H9 (cell line): ENCODE measurements at regions not wholly inside any gene's neighbourhood (a gene's known extent, or its start where the extent isn't known, plus 50 kb on each side); places are given as distances from the start of the nearest gene placed in this dataset.

Experiments used
- DNase-seq: peaks from one replicate; pipeline ENCODE4 v3.0.0-alpha.2; 2017
- H2AFZ ChIP-seq: one replicate; pipeline ENCODE4 v1.6.1; 2013; ENCODE audit warnings: mild to moderate bottlenecking, low read length, control low read depth, moderate library complexity
- H2AK5ac ChIP-seq: 2 replicates; pipeline ENCODE4 v1.6.1; 2013; ENCODE audit warnings: low read length, control low read depth, mixed read lengths; ENCODE audit not compliant: insufficient read length
- H2BK120ac ChIP-seq: one replicate; pipeline ENCODE4 v1.6.1; 2013; ENCODE audit warnings: low read depth, mild to moderate bottlenecking, low read length, control low read depth, inconsistent platforms; ENCODE audit not compliant: poor library complexity, severe bottlenecking
- H2BK12ac ChIP-seq: 2 replicates; pipeline ENCODE4 v1.6.1; 2013; ENCODE audit warnings: low read length, control low read depth, mixed read lengths, low read depth; ENCODE audit not compliant: insufficient read length
- H2BK15ac ChIP-seq: 2 replicates; pipeline ENCODE4 v1.6.1; 2013; ENCODE audit warnings: low read depth, low read length, control low read depth
- H2BK20ac ChIP-seq: one replicate; pipeline ENCODE4 v1.6.1; 2013; ENCODE audit warnings: low read depth, mild to moderate bottlenecking, low read length, control low read depth, inconsistent platforms; ENCODE audit not compliant: poor library complexity, severe bottlenecking
- H2BK5ac ChIP-seq: 2 replicates; pipeline ENCODE4 v1.6.1; 2013; ENCODE audit warnings: low read length, control low read depth, mixed read lengths; ENCODE audit not compliant: insufficient read length
- H3K14ac ChIP-seq: 2 replicates; pipeline ENCODE4 v1.6.1; 2013; ENCODE audit warnings: low read length, control low read depth; ENCODE audit not compliant: insufficient read depth
- H3K18ac ChIP-seq: 2 replicates; pipeline ENCODE4 v1.6.1; 2013; ENCODE audit warnings: low read depth, mild to moderate bottlenecking, mixed read lengths, low read length, control low read depth; ENCODE audit not compliant: insufficient read length
- H3K23ac ChIP-seq: 2 replicates; pipeline ENCODE4 v1.6.1; 2013; ENCODE audit warnings: low read length, control low read depth, mixed read lengths, low read depth; ENCODE audit not compliant: insufficient read length
- H3K23me2 ChIP-seq: 2 replicates; pipeline ENCODE4 v1.6.1; 2013; ENCODE audit warnings: low read depth, mild to moderate bottlenecking, mixed read lengths, low read length, control low read depth; ENCODE audit not compliant: insufficient read length, poor library complexity, severe bottlenecking
- H3K27ac ChIP-seq: 2 replicates; pipeline ENCODE4 v1.5.1; 2013; ENCODE audit warnings: low read length, control low read depth, mixed read lengths, low read depth; ENCODE audit not compliant: insufficient read length
- H3K27me3 ChIP-seq: 2 replicates; pipeline ENCODE4 v1.6.1; 2013; ENCODE audit warnings: low read length, control low read depth, inconsistent platforms; ENCODE audit not compliant: insufficient read depth
- H3K4ac ChIP-seq: 2 replicates; pipeline ENCODE4 v1.6.1; 2013; ENCODE audit warnings: low read depth, mild to moderate bottlenecking, control low read depth, inconsistent platforms, low read length, moderate library complexity
- H3K4me1 ChIP-seq: 2 replicates; pipeline ENCODE4 v1.6.1; 2013; ENCODE audit warnings: low read length, control low read depth, inconsistent platforms; ENCODE audit not compliant: insufficient read depth
- H3K4me2 ChIP-seq: 2 replicates; pipeline ENCODE4 v1.6.1; 2013; ENCODE audit warnings: low read length, control low read depth, mixed read lengths; ENCODE audit not compliant: insufficient read length, insufficient read depth
- H3K56ac ChIP-seq: 2 replicates; pipeline ENCODE4 v1.6.1; 2013; ENCODE audit warnings: low read depth, mild to moderate bottlenecking, mixed read lengths, low read length, control low read depth; ENCODE audit not compliant: insufficient read length
- H3K79me1 ChIP-seq: 2 replicates; pipeline ENCODE4 v1.6.1; 2013; ENCODE audit warnings: low read depth, mild to moderate bottlenecking, moderate library complexity, low read length, control low read depth, inconsistent platforms; ENCODE audit not compliant: insufficient read depth, poor library complexity, severe bottlenecking
- H3K79me2 ChIP-seq: 2 replicates; pipeline ENCODE4 v1.6.1; 2013; ENCODE audit warnings: low read length, control low read depth, inconsistent platforms; ENCODE audit not compliant: insufficient read depth
- H3K9ac ChIP-seq: 2 replicates; pipeline ENCODE4 v1.6.1; 2013; ENCODE audit warnings: low read length, control low read depth, mixed read lengths; ENCODE audit not compliant: insufficient read length; ENCODE audit errors: extremely low read depth
- H3K9me3 ChIP-seq: one replicate; pipeline ENCODE4 v1.6.1; 2013; ENCODE audit warnings: low read depth, low read length, inconsistent platforms; ENCODE audit not compliant: control insufficient read depth
- H3T11ph ChIP-seq: one replicate; pipeline ENCODE4 v1.6.1; 2013; ENCODE audit warnings: mild to moderate bottlenecking, low read length, control low read depth, inconsistent platforms
- H4K20me1 ChIP-seq: one replicate; pipeline ENCODE4 v1.6.1; 2013; ENCODE audit not compliant: control insufficient read depth, insufficient read length, insufficient read depth
- H4K5ac ChIP-seq: 2 replicates; pipeline ENCODE4 v1.6.1; 2013; ENCODE audit warnings: low read depth, mild to moderate bottlenecking, mixed read lengths, low read length, control low read depth; ENCODE audit not compliant: insufficient read length
- H4K8ac ChIP-seq: replicated peaks from 2 replicates; pipeline ENCODE4 v1.6.1; 2013; ENCODE audit warnings: low read length, control low read depth, mixed read lengths, low read depth; ENCODE audit not compliant: insufficient read length
- H4K91ac ChIP-seq: 2 replicates; pipeline ENCODE4 v1.6.1; 2013; ENCODE audit warnings: low read depth, mild to moderate bottlenecking, moderate library complexity, mixed read lengths, low read length, control low read depth; ENCODE audit not compliant: insufficient read length
- H3K27ac Mint-ChIP-seq, 3 experiments: 2 replicates in 2 of 3; 3 replicates in 1 of 3; pipeline ENCODE4 v1.8.0; 2020 to 2021; ENCODE audit warnings: mixed read lengths in 3 of 3, mild to moderate bottlenecking in 1 of 3, moderate library complexity in 1 of 3
- H3K27me3 Mint-ChIP-seq: 2 replicates; pipeline ENCODE4 v1.8.0; 2021; ENCODE audit warnings: low read depth, mild to moderate bottlenecking, moderate library complexity, mixed read lengths
- H3K36me3 Mint-ChIP-seq, 3 experiments: 2 replicates in 2 of 3; 3 replicates in 1 of 3; pipeline ENCODE4 v1.8.0; 2020 to 2021; ENCODE audit warnings: low read depth in 3 of 3, mixed read lengths in 3 of 3; ENCODE audit not compliant: insufficient read depth in 1 of 3
- H3K4me1 Mint-ChIP-seq, 2 experiments: 2 replicates each; pipeline ENCODE4 v1.8.0; 2020; ENCODE audit warnings: mixed read lengths in 2 of 2
- H3K4me3 Mint-ChIP-seq, 2 experiments: 2 replicates in 1 of 2; 3 replicates in 1 of 2; pipeline ENCODE4 v1.8.0; 2020 to 2021; ENCODE audit warnings: mild to moderate bottlenecking in 2 of 2, mixed read lengths in 2 of 2, moderate library complexity in 1 of 2
- H3K9me3 Mint-ChIP-seq, 2 experiments: 2 replicates in 1 of 2; 3 replicates in 1 of 2; pipeline ENCODE4 v1.8.0; 2020; ENCODE audit warnings: mild to moderate bottlenecking in 2 of 2, mixed read lengths in 2 of 2, moderate library complexity in 1 of 2
- WGBS: extraction: QIAGEN DNeasy Blood & Tissue Kit; methylation state at CpG from one replicate; pipeline ENCODE4 v1.1.7; 2013; ENCODE audit warnings: missing lambda C conversion rate, low lambda C conversion rate, mixed read lengths; ENCODE audit not compliant: insufficient read length; ENCODE audit errors: extremely low coverage; 5-methylcytosine and 5-hydroxymethylcytosine counted together
- TF ChIP-seq, protein P1 (sequence below): fragments of 200-600 bp; sonication (generic); conservative IDR thresholded peaks from 3 replicates; pipeline ENCODE4 v1.8.0; 2021; ENCODE audit warnings: antibody characterized with exemption, mild to moderate bottlenecking

DNA sequence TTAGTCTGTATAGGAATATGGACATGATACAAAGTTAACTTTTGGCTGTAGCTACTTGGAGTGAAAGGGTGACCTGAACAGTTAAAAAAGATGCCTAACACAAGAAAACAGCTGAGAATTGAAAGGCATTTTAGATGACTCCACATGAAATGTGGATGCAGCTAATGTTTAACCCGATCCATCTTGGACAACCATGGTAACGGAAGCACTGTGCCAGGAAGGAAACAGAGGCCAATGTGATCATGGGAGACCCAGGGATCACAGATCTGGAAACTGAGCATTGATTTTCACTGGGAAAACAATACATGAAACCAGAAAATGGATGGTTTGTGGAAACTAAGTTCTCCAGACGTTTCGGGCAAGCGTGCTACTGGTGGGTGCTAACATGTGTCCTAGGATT is 669.1 kb downstream of the GALR1 start:
- H4K91ac ChIP-seq = no peak overlapping the region
- H3K27ac Mint-ChIP-seq = no peak overlapping the region
- no peak overlapping the region for H2AFZ ChIP-seq
- H3K79me1 ChIP-seq = no peaks in the 10 kb centered on the region
- H2BK5ac ChIP-seq = no peak overlapping the region
- H3K9ac ChIP-seq = no peak overlapping the region
- H2BK12ac ChIP-seq = no peak overlapping the region
- peaks cover 4% of the 10 kb centered on the region for H3K27me3 Mint-ChIP-seq
- H3K4me1 ChIP-seq = no peaks in the 10 kb centered on the region
- H3T11ph ChIP-seq = no peak overlapping the region
- no peak for DNase-seq
- H4K8ac ChIP-seq = no peak overlapping the region
- no peak overlapping the region for H3K18ac ChIP-seq
- H4K5ac ChIP-seq = no peak overlapping the region
- no peak overlapping the region for H3K23ac ChIP-seq
- H3K14ac ChIP-seq = no peak overlapping the region
- no peak overlapping the region for H3K27ac ChIP-seq
- WGBS = no CpG with 5 or more reads among the region's 5 CpGs
- no peak overlapping the region for H2AK5ac ChIP-seq
- H3K79me2 ChIP-seq = no peaks in the 10 kb centered on the region
- no peaks in the 10 kb centered on the region for H3K9me3 Mint-ChIP-seq
- H3K4ac ChIP-seq = no peak overlapping the region
- H3K4me1 Mint-ChIP-seq = no peaks in the 10 kb centered on the region
- no peak overlapping the region for H2BK20ac ChIP-seq
- H3K9me3 ChIP-seq = no peaks in the 10 kb centered on the region
- no peaks in the 10 kb centered on the region; the same call in 1 of the 2 replicates for H3K27me3 ChIP-seq
- H3K56ac ChIP-seq = no peak overlapping the region
- H3K4me3 Mint-ChIP-seq = no peak overlapping the region
- no peak overlapping the region for H3K4me2 ChIP-seq
- TF ChIP-seq, protein P1, sequence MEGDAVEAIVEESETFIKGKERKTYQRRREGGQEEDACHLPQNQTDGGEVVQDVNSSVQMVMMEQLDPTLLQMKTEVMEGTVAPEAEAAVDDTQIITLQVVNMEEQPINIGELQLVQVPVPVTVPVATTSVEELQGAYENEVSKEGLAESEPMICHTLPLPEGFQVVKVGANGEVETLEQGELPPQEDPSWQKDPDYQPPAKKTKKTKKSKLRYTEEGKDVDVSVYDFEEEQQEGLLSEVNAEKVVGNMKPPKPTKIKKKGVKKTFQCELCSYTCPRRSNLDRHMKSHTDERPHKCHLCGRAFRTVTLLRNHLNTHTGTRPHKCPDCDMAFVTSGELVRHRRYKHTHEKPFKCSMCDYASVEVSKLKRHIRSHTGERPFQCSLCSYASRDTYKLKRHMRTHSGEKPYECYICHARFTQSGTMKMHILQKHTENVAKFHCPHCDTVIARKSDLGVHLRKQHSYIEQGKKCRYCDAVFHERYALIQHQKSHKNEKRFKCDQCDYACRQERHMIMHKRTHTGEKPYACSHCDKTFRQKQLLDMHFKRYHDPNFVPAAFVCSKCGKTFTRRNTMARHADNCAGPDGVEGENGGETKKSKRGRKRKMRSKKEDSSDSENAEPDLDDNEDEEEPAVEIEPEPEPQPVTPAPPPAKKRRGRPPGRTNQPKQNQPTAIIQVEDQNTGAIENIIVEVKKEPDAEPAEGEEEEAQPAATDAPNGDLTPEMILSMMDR = no peak
- H4K20me1 ChIP-seq = no peaks in the 10 kb centered on the region
- H3K23me2 ChIP-seq = no peaks in the 10 kb centered on the region
- no peaks in the 10 kb centered on the region; a peak in 1 of 7 replicates for H3K36me3 Mint-ChIP-seq
- no peak overlapping the region for H2BK120ac ChIP-seq
- H2BK15ac ChIP-seq = no peak overlapping the region
